HG03442 (cell line): ENCODE measurements at regions not wholly inside any gene's neighbourhood (a gene's known extent, or its start where the extent isn't known, plus 50 kb on each side); places are given as distances from the start of the nearest gene placed in this dataset.

Experiments
- ATAC-seq: cut with Tn5 transposase; IDR thresholded peaks from one replicate; pipeline ENCODE4 v1.9.1; 2021; ENCODE audit warnings: mild to moderate bottlenecking, moderate library complexity; ENCODE audit not compliant: unreplicated experiment

GRCh38 chr21:28380241-28380640 lies 612.4 kb downstream of the LTN1 start:
- no peak for ATAC-seq

- ATAC-seq = no peak
These were observed 614.7 kb downstream of the LTN1 start for GRCh38 chr21:28378026-28378425.

DNA sequence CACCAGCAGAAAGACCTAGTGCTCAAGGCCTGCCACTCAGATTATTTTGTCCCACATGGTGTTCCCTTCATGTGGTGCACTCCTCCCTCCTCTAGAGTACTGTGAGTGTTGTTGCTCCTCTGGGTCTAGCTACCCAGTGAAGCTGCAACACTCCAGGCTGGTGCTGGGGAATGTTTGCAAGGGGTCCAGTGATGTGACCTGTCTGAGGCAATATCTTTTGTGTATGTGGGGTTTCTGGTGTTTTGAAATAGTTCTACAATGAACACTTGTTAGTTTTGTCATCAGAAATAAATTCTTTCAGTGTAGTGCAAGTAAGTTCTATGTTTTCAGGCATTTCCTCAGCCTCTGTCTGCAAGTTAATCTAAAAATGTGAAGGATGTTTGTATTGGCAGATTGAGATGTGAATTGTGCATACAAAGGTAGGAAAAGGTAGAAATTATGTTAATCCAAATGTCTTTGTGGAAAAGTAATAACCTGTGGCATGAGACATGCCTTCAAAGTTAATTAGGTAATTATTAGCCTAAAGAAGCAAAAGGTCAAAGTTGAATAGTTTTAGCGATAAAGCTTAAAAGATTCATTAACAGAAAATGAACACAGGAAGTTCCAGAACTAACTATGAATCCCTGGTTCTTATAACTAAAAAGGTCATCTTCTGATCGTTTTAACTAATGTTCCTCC lies 616.8 kb downstream of the LTN1 start:
- ATAC-seq = no peak

DNA sequence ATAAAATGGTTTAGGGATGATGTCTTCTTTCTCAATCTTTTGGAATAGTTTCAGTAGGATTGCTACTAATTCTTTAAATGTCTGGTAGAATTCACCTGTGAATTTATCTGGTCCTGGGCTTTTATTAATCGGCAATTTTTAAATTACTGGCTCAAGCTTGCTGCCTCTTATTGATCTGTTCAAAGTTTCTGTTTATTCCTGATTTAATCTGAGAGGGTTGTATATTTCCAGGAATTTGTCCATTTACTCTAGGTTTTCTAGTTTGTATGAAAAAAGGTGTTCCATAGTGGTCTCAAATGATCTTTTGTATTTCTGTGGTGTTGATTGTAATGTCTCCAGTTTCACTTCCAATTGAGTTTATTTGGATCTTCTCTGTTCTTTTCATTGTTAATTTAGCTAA lies 617.8 kb downstream of the LTN1 start:
- no peak for ATAC-seq

DNA sequence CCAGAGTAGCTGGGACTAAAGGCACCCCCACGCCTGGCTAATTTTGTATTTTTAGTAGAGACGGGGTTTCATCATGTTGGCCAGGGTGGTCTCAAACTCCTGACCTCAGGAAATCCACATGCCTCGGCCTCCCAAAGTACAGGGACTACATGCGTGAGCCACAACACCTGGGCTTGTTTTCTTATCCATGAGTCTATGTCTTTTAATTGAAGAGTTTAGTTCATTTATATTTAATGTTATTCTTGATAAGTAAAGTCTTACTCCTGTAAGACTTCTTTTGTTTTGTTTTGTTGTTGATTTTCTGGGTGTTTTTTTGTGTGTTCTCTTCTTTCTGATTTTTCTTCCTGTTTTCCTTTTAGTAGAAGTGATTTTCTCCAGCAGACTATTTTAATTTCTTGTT lies 621.0 kb downstream of the LTN1 start:
- ATAC-seq = no peak

GRCh38 chr21:28359300-28359699 lies 633.4 kb downstream of the LTN1 start:
- no peak for ATAC-seq

DNA sequence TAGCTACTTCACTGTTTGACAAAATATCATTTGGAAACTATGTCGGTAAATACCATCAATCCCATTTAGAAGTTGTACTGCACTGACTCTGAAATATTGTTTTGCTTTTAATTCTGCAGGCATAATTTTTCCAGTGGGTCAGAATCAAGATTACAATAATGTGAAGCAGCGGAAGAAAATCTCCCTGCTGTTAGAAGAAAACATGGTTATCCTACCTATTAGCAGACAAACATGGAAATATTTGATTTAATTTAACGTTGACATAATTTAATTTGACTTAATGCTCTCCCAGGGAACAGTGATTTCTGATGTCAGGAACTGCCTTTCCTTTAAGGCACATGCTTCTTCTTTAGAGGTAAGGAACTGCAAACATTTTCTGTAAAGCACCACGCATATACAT lies 634.0 kb downstream of the LTN1 start:
- no peak for ATAC-seq

GRCh38 chr21:28358170-28358569 lies 634.5 kb downstream of the LTN1 start:
- no peak for ATAC-seq

- no peak for ATAC-seq
These were observed 634.9 kb downstream of the LTN1 start for GRCh38 chr21:28357743-28358142.

GRCh38 chr21:28356422-28356821 lies 636.3 kb downstream of the LTN1 start:
- no peak for ATAC-seq

DNA sequence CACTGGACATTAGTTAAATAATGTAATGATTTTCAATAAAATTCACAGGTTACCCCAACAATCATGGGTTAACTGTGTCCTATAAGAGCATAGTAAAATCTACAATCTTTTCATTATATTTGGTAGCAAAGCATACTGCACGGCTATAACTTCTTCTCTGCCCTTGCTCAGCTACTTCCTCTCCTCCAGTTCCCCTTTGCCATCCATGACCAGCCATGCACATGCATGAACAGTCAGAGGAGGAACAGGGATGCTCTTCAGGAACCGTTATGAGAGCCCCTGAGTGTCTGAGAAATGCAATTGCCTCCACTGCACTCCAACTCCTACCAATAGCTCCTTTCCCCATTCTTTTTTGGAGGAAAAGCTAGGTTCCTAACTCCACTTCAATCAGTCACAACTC lies 646.7 kb downstream of the LTN1 start:
- ATAC-seq = no peak

GRCh38 chr21:28344985-28345384 lies 647.7 kb downstream of the LTN1 start:
- ATAC-seq = no peak

GRCh38 chr21:28342212-28342810 lies 650.4 kb downstream of the LTN1 start:
- no peak for ATAC-seq

- ATAC-seq = no peak
These were observed 653.3 kb downstream of the LTN1 start for GRCh38 chr21:28339403-28339802.

DNA sequence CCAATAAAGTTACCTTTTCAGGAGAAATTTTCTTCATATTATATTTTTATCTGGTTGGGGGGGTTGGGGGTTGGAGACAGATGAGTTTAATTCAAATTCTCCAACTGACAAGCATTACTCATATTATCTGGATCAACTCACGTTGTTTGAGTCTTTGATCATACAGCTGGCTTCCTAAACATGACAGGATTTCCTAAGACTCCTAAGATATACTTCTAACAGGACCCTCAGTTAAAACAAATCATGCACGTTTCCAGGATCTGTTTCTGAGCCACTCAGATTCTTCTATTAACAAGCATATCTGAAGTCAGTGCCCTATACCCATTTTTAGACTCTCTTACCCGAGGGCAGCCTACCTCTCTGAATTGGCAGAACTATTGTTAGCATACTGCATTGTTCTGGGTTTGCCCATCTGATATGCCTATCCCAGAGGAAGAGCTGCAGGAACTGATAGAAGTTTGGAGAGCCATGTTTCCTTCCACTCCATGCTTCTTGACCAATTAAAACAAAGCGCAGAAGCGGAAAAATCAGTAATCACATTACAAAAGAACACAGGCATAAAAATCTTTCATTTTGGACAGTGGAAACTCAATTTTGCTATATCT lies 653.9 kb downstream of the LTN1 start:
- no peak for ATAC-seq

GRCh38 chr21:28337315-28337714 lies 655.4 kb downstream of the LTN1 start:
- ATAC-seq = no peak

DNA sequence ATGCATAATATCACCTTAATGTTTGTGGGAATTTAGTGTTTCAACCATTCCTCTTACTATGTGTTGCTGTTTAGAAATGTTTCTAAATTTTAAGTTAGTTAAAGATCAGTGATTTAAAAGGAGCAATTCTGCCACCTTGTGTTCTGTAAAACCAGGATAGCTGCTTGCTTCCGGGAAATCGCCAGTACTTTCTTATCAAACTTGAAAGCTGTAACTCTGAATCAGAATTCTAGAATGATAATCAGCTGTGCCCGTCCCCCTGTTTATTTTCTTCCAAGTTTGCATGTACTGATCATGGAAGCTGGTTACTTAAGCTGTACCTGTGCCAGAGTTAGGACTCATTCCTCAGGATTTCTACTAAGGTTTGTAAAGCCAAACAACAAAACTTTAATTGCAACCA lies 656.4 kb downstream of the LTN1 start:
- ATAC-seq = no peak

DNA sequence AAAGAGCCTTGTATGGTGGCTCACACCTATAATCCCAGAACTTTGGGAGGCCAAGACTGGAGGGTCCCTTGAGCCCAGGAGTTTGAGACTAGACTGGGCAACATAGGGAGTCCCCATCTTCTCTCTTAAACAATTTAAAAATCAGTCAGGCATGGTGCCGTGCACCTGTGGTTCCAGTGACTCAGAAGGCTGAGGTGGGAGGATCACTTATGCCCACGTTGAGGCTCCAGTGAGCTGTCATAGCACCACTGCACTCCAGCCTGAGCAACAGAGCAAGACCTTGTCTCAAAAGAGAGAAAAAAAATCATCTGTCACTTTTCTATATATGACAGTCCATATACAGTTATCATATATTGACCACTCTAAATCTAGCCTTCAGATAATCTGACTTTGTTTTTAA lies 658.3 kb downstream of the LTN1 start:
- ATAC-seq = peak; percentile 89

GRCh38 chr21:28333578-28334075 lies 659.0 kb downstream of the LTN1 start:
- ATAC-seq = no peak

- no peak for ATAC-seq
These were observed 659.9 kb downstream of the LTN1 start for GRCh38 chr21:28332796-28333195.

DNA sequence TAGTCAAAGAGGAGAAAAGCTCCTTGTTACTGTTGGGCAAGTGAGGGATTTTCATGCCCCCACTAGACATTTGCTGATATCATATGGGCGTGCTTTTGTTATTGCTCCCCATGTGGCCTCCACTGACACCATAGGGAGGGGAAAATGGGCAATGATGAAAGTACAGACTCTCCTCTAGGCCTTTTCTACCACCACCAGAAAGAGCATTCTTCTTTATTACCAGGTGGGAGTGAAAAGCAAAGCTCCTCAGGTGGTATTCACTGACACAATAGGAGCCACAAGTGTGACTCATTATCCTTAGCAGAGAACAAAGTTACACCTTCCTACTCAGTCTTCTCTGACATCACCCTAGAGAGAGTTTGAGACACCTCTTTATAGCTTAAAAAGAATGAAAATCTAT lies 667.1 kb downstream of the LTN1 start:
- ATAC-seq = no peak

- ATAC-seq = no peak
These were observed 668.0 kb downstream of the LTN1 start for GRCh38 chr21:28324690-28325089.
